ENCODE measurements at regions not wholly inside any gene's neighbourhood (a gene's known extent, or its start where the extent isn't known, plus 50 kb on each side); places are given as distances from the start of the nearest gene placed in this dataset.

GRCh38 chr5:126168785-126169184, 254.4 kb upstream of the GRAMD2B start (continued):
- TF ChIP-seq, protein P1, sequence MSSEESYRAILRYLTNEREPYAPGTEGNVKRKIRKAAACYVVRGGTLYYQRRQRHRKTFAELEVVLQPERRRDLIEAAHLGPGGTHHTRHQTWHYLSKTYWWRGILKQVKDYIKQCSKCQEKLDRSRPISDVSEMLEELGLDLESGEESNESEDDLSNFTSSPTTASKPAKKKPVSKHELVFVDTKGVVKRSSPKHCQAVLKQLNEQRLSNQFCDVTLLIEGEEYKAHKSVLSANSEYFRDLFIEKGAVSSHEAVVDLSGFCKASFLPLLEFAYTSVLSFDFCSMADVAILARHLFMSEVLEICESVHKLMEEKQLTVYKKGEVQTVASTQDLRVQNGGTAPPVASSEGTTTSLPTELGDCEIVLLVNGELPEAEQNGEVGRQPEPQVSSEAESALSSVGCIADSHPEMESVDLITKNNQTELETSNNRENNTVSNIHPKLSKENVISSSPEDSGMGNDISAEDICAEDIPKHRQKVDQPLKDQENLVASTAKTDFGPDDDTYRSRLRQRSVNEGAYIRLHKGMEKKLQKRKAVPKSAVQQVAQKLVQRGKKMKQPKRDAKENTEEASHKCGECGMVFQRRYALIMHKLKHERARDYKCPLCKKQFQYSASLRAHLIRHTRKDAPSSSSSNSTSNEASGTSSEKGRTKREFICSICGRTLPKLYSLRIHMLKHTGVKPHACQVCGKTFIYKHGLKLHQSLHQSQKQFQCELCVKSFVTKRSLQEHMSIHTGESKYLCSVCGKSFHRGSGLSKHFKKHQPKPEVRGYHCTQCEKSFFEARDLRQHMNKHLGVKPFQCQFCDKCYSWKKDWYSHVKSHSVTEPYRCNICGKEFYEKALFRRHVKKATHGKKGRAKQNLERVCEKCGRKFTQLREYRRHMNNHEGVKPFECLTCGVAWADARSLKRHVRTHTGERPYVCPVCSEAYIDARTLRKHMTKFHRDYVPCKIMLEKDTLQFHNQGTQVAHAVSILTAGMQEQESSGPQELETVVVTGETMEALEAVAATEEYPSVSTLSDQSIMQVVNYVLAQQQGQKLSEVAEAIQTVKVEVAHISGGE (CRISPR knock-in tag; IDR thresholded peaks at IDR 0.05) = no peak
- TF ChIP-seq RAD21 (IDR thresholded peaks at IDR 0.05; ENCODE audit: insufficient read depth, low read depth, low read length) = no peak
- no peak for TF ChIP-seq HSF1 (IDR thresholded peaks at IDR 0.05; ENCODE audit: low read depth, low read length)
- no peak for TF ChIP-seq HDGF (IDR thresholded peaks at IDR 0.05)
- no peak for TF ChIP-seq KAT2A (conservative IDR thresholded peaks at IDR 0.05; ENCODE audit: control insufficient read depth, low read depth, low read length)
- TF ChIP-seq MXI1 (IDR thresholded peaks at IDR 0.05; ENCODE audit: low read depth, low read length) = no peak
- no peak for TF ChIP-seq ZBED1 (IDR thresholded peaks at IDR 0.05; ENCODE audit: borderline replicate concordance)
- no peak for TF ChIP-seq BHLHE40 (IDR thresholded peaks at IDR 0.05; ENCODE audit: borderline replicate concordance in 1 of 2, low read depth in 2 of 2, low read length in 1 of 2)
- TF ChIP-seq ZNF384 (IDR thresholded peaks at IDR 0.05; ENCODE audit: borderline replicate concordance, low read depth, low read length) = no peak

Measured in GM12878 (cell line).